ENCODE measurements at regions not wholly inside any gene's neighbourhood (a gene's known extent, or its start where the extent isn't known, plus 50 kb on each side); places are given as distances from the start of the nearest gene placed in this dataset.
"Not testable (repeated sequence)": the region's sequence is repeated elsewhere in the genome, so short reads cannot be mapped to it uniquely, and the experiment has no call there.

DNA sequence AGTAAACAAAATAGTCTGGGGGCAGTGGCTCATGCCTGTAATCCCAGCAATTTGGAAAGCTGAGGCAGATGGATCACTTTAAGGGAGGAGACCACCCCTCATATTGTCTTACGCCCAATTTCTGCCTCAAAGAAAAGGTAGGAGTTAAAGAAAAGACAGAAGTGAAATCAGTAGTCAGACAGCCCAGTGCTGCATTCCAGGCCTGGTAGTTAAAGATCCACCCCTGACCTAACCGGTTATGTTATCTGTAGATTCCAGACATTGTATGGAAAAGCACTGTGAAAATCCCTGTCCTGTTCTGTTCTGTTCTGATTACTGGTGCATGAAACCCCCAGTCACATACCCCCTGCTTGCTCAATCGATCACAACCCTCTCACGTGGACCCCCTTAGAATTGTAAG is 1285.1 kb downstream of the NSUN3 start:
- not testable (repeated sequence) for DNase-seq (ENCODE audit: low read depth, low spot score)

DNA sequence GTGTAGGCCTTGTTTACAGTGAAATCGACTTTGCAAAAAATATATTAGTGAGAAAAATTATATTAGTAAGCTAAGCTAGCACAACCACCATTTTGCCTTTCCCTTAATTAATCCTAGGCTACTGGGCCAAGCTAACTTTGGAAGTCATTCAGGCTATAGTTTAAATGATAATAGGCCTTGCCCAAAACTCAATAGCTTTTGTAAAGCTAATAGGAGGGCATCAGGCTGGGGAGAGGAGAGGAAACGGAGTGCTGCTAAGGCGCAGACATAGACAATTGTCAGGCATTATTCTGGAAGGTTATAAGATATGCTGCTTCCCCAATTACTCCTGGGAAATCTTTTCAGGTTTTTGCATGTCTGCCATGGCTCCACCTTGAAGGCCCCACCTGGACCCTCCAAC is 1286.0 kb downstream of the NSUN3 start:
- DNase-seq (ENCODE audit: low read depth, low spot score): no peak

DNA sequence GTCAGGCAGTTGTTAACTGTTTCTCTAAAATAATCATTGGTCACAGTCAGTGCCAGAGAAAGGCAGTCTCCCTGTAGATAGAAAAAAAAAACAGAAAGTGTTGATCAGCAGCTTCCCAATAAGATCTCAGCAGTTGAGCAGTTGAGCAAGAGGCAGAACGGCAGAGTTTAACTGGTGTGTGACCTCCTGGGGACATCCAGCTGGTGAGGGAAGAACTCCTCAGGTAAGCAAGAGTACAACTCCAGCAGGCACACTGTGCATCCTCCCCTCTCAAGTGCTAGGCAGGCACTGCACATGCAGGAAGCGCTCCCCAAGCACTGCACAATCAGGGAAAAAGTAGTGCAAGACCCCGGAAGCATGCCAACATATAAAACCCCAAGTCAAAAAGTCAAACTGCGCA is 1287.2 kb downstream of the NSUN3 start:
- no peak for DNase-seq (ENCODE audit: low read depth, low spot score)

DNA sequence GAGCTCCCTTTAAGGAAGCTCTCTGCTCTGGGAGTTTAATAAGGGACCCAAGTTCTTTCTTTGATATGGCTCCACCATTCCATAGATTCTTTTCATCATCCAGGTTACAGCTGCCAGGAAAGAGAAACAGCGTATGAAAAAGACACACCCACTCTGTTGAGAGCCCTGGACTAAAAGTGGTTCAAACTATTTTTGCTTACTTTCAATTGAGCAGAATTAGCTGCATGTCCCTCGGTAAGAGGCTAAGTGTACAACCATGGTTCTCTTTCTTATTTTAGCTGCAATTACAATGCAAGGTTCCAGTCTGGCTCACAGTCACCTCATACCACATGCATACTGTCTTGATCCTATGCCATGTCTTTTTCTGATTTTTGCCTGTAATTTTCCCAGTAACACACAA is 1288.3 kb downstream of the NSUN3 start:
- DNase-seq (ENCODE audit: low read depth, low spot score): no peak

DNA sequence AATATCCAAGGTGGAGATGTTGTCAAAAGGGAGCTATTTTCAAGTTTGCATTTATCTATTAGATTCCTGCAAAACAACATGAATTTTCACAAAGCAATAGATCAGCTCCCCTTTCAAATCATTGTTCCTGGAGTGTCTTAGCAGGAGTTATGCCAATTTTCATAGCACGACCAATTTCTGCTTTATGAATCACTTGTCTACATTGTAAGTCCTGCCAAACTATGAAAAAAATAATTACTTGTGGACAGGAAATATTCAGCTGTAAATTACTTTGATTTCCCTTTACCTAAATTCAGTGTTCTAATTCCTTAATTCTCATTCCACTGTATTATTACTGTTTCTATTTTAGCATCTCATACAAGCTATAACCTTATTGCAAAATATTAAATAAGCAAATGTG is 1289.6 kb downstream of the NSUN3 start:
- no peak for DNase-seq (ENCODE audit: low read depth, low spot score)

DNA sequence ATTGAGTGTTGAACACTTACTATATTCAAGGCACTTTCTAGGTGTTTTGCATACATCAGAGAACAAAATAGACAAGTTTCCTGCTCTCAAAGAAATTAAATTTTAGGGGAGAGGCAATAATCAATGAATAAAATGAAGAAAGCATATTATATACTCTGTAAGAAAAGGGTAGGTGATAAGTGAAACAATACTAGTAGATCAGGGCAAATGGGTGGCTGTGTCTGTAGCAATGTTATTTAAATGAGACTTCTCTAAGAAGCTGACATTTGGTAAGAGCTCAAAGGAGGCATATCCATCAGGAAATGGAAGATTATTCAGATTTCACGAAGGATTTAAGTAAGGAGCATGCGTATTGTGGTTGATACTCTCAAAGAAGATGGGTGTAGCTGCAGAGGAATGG is 1291.6 kb downstream of the NSUN3 start:
- DNase-seq (ENCODE audit: low read depth, low spot score): no peak

DNA sequence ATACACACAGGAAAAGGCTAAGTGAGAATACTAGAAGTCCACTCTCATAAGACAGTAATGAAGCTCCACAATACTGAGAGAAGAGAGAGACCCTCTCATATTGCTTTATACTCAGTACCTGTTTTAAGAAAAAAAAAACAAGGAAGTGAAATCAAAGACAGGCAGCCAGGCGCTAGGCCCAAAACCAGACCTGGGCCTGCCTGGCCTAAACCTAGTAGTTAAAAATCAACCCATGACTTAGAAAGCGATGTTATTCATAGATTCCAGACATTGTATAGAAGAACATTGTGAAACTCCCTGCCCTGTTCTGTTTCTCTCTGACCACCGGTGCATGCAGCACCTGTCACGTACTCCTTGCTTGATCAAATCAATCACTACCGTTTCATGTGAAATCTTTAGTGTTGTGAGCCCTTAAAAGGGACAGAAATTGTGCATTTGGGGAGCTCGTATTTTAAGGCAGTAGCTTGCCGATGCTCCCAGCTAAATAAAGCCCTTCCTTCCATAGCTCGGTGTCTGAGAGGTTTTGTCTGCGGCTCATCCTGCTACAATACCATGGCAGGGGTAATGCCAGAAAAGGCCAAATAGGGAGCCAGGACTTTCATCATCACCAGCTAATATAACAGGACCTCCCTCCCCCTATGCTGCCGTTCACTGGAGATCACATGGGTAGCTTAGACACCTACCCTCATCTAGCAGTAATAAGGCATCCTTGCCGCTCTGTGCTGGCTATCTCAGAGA is 1294.1 kb downstream of the NSUN3 start:
- DNase-seq (ENCODE audit: low read depth, low spot score): no peak

DNA sequence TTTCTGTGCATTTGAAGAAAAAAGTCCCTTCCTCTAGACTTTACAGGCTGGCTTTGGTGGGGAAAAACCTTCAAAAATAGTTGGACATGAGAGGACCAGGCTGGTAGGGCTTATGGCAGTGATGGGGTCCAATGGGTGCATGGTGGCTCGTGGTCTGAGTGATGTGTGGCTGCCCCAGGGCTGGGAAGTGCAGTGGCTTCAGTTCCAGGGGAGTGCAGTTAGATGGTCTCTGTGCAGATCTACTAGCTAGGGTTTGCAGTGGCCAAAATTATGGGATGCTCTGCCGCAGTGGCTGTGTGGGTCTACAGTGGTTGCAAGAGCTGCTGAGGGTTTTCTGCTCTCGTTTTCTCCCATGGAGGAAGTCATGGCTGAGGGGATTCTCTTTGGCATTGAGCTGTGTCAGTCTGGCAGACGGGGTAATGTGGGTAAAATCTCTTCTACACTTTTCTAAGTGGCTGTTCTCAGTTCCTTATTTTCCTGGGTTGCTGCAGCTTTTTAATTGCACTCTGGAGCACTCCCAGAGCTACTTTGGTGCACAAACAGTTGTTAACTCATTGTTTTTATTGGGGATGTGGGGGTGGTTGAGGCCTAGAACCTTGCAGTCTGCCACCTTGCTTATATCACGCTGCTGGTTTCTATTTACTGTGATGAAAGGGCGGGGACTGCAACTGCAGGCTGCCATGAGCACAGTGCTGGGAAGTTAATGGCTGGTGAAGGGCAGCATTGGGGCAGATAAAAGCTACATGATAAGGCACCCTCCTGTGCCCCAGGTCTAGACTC is 1324.6 kb downstream of the NSUN3 start:
- DNase-seq (ENCODE audit: low read depth, low spot score): no peak

DNA sequence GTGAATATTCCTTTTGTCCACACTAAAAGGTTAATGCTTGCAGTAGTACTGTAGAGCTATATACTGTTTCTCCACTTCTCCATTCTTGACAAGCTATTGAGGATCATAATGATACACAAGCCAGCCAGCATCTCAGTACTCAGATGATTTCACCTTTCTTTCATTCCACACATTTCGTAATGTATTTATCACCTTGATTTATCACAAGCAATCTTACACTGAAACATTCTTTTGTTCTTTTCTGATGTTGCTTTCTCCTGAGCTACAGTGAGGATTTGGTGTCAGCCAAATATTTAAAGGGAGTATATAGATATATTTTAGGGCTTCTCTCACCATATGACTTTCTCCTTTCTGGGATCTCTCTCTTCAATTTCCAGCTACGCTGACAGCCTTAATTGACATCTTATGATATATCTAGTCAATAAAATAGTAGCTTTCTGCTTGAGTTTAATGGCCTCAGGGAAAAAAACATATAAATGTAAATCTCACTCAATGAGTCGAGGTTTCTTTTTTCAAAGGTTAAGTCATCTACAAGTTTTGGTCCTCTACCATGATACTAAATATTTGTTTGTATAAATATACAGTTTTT is 1327.0 kb downstream of the NSUN3 start:
- DNase-seq (ENCODE audit: low read depth, low spot score): no peak

DNA sequence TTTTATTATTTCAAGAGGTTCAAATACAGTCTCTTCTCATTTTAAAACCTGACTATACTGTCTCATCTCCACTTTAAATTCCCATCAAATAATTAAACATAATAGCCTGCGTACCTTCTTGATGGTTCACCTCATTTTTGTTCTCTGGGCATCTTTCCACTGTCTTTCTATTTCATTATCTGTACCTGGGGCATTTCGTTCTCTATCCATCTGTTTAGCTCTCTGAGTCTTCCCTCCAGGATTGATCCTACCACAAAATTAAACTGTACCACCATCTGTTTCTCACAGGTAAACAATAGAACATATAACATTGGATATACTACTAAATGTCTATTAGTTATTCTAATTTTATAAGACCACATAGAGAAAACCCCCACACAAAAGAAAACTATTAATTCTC is 1331.4 kb downstream of the NSUN3 start:
- no peak for DNase-seq (ENCODE audit: low read depth, low spot score)

DNA sequence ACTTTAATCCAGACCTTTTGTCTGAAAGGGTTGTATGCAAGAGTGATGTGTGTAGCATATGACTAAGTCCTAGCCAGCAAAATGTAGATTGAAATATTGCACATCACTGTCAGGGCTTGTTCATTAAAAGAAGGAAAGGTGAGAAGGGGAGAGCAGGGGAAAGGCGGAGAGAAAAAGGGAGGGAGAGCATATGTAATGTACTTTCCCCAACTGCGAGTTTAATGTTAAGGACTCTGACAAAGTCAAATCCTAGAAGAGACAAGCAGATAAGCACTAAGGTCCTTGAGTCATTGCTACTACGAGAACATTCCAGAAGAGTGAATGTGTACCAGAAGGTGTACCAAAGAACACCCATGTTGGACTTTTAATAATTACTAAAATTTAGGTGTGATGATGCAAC is 1336.7 kb downstream of the NSUN3 start:
- DNase-seq (ENCODE audit: low read depth, low spot score): no peak

DNA sequence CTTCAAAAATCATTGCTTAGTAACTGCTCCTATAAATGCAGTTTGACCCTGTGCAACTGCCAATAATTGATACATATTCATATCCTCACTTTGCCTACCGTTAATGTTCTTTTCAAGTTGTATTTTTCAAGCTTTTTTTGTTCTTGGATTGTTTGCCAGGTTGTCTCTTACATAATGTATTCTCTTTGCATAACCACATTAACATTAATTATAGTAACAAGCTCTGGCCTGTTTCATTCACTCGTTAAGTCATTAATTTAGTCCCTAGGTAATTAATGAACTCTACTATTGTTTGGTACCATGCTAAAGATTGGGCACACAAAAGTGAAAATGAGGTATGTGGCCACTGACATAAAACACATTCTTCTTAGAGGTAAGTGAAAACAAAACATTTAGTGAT is 1338.8 kb downstream of the NSUN3 start:
- no peak for DNase-seq (ENCODE audit: low read depth, low spot score)

DNA sequence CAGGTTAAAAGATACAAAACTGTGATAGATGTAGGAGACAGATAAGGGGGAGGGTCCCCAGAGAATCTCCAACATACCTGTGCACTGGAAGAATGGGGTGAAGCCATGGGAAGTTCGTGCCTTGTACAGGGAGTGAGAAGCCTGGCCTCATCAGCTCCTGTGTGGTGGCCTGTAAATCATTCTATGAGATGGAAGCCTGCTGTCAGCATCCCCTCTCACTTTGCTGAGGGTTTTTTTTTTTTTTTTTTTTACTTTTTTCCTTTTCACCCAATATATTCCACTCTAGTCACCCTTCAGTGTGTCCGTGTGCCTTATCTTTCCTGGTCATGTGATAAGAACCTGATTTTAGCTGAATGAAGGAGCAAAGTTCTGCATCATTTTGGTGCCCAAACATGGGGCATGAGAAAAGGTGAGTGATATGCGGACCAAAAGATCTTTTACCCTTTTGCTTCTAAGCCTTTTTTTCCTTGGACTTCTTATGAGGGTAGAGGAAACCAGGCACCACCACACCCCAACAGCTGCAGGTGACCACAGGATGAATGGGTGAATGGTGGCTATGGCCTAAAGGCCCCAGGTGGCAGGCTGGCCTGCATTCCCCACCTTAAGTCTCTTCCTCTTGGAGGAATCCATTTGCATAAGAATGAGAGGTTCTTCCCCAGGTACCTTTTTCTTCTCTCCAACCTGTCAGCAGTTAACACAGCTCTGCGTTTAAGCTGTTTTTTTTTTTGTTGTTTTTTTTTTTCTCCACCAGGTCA is 1345.0 kb downstream of the NSUN3 start:
- DNase-seq (ENCODE audit: low read depth, low spot score): no peak

DNA sequence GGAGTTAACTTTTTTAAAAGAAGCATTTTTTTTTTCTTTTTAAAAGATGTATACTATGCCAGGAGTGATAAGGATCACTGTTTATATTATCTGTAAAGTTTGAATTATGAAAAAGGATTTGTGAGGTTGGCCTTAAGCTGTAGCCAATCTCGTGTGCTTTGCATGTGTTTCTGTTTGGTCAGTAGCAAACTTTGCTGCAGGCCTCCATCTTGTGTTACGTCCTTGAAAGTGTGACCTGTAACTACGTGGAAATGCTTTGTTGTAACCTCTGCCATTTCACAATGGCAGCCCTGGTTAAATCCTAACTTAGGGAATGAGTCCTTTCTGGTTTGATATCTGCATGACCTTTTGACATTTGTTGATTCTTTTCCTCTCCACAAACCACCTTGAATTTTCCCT is 1345.6 kb downstream of the NSUN3 start:
- DNase-seq (ENCODE audit: low read depth, low spot score): no peak

DNA sequence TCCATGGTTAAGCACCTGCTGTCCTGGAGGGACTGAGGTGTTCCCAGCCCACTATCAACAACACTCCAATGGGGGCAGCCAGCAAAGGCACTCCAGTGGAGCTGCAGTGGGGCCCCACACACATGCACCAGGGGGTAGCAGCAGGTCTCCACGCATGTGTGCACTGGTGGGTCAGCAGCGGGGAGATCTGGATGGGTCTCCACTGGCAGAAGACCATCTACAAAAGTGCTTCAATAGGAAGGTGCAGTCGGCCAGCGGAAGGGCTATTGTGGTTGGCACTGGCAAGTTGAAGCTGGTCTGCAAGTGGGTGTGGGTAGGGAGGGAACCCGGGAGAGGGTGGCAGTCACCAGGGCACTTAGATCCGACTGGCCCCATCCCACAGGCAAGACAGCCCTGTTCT is 1355.4 kb downstream of the NSUN3 start:
- no peak for DNase-seq (ENCODE audit: low read depth, low spot score)

DNA sequence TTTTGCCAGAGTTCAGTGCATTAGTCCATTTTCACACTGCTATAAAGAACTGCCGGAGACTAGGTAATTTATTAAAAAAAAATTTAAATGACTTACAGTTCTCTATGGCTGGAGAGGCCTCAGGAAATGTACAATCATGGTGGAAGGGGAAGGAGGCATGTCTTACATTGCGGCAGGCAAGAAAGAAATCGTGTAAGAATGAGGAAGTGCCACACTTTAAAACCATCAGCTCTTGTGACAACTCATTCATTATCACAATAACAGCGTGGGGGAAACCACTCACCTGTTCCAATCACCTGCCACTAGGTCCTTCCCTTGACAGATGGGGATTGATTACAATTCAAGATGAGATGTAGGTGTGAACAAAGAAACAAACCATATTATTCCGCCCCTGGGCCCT is 1361.4 kb downstream of the NSUN3 start:
- DNase-seq (ENCODE audit: low read depth, low spot score): no peak

DNA sequence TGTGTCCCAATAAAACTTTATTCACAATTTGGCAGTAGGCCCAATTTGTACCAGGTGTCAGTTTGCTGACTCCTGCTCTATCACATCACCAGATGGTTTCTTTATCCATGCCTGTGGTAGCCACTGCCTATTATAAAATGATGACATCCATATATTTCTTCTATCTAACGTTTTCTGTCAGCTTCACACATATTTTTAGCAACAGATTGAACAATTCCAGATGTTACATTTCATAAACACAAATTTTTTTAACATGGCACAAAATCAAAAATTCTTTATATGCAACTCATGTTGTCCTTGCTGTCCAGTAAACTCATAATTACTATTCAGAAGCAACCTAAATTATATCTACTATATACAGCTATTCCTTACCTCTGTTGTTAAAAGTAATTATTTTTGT is 1371.6 kb downstream of the NSUN3 start:
- DNase-seq (ENCODE audit: low read depth, low spot score): no peak

DNA sequence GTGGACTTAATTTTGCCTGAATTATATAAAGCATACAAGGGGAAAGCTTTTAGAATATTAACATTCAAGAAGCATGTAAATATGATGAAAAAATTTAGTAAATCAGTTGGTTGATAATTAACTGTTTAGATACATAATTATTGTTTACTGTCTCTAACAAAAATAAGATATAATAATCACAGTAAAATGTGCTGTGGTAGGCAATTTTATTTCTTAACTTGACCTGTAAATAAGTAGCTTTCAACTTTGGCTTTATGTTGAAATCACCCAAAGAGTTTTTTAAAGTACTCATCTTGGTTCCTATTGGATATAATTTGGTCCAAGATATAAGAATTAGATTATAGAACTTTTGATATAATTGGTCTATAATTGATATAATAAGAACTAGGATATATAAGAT is 1374.5 kb downstream of the NSUN3 start:
- no peak for DNase-seq (ENCODE audit: low read depth, low spot score)

DNA sequence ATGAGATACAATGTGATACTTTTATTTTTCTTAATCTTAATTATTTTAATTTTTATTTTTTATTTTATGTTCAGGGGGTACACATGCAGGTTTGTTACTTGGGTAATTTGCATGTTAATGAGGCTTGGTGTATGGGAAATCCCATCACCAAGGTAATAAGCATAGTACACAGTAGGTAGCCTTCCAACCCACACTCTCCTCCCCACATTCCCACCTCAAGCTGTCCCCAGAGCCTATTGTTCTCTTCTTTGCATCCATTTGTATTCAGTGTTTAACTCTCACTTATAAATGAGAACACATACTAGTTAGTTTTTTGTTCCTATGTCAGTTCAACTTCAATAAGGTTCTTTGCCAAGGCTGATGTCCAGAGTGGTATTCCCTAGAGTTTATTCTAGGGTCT is 1375.4 kb downstream of the NSUN3 start:
- DNase-seq (ENCODE audit: low read depth, low spot score): no peak

DNA sequence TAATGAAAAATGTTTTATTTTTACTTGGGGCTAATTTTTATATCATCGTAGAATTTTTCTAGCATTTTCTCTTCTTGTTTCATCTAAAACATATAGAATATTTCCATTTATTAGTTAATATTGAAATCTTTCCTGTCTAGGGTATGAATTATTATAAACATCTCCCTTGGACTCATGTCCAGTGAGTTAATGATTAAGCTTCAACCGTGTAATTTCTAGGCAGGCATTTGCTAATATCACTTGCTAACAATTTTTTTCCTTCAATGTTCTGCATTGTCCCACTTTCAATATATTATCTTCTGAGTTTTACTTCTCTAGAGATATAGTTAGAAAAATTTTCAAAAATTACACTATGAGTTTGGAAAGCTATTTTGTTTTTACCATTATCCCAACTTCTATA is 1371.6 kb upstream of the EPHA6 start:
- DNase-seq (ENCODE audit: low read depth, low spot score): no peak

DNA sequence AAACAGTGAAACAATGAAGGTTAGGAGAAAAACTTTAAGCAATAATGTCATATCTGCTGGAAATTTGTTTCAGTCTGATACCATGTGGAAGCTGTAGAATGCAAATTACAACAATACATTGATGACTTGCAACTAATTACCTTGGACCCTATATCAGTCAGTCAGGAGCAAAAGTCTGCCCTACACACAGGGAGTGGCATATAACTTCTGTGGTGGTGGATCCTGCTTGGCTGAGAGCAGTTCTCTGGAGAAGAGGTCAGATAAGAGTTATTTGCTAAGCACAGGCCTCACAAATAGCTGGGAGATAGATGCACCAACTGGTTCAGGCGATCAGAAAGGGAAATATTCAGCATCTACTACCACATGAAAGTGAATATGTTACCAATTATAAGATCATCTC is 1364.6 kb upstream of the EPHA6 start:
- no peak for DNase-seq (ENCODE audit: low read depth, low spot score)

DNA sequence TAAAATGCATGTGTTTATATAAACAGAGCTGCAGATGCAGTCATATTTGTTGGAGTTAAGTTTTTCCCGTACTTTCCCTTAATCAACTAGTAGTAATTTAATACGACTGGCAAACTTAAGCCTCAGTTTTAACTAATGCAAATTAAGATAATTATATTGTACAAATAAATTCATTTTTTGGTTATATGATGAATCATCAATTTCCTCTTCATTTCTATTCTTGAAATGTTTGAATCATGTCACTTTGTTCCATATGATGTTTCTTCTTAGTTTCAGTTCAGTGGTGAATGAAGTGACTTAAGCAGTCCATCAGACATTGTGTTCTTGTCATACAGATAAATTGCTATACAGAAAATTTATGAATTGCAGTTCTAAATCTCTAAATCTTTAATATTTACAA is 1361.2 kb upstream of the EPHA6 start:
- no peak for DNase-seq (ENCODE audit: low read depth, low spot score)
